Fibroblast of skin of abdomen (primary cell): ENCODE measurements at regions not wholly inside any gene's neighbourhood (a gene's known extent, or its start where the extent isn't known, plus 50 kb on each side); places are given as distances from the start of the nearest gene placed in this dataset.

Experiments used
- DNase-seq: peaks from one replicate; pipeline ENCODE4 v3.0.0-alpha.2; 2013

- DNase-seq: no peak
These were observed 262.0 kb downstream of the BMP7 start for GRCh38 chr20:57004416-57004815.

GRCh38 chr20:57004951-57005933 is 261.2 kb downstream of the BMP7 start:
- no peak for DNase-seq

GRCh38 chr20:57006411-57007170 is 259.9 kb downstream of the BMP7 start:
- DNase-seq: peak; percentile 27

- no peak for DNase-seq
These were observed 259.3 kb downstream of the BMP7 start for GRCh38 chr20:57007171-57007540.

GRCh38 chr20:57008217-57008616 is 258.2 kb downstream of the BMP7 start:
- peak; percentile 72 for DNase-seq

- DNase-seq: no peak
These were observed 257.1 kb downstream of the BMP7 start for GRCh38 chr20:57009355-57009754.

- no peak for DNase-seq
These were observed 256.7 kb downstream of the BMP7 start for GRCh38 chr20:57009775-57010174.

- DNase-seq: no peak
These were observed 253.8 kb downstream of the BMP7 start for GRCh38 chr20:57012691-57013090.

- DNase-seq: no peak
These were observed 253.2 kb downstream of the BMP7 start for GRCh38 chr20:57013217-57013616.

GRCh38 chr20:57013741-57014140 is 252.7 kb downstream of the BMP7 start:
- DNase-seq: no peak

- DNase-seq: no peak
These were observed 246.1 kb downstream of the BMP7 start for GRCh38 chr20:57020364-57020763.

GRCh38 chr20:57022306-57022705 is 244.1 kb downstream of the BMP7 start:
- no peak for DNase-seq

GRCh38 chr20:57023007-57023406 is 243.4 kb downstream of the BMP7 start:
- DNase-seq: no peak

- no peak for DNase-seq
These were observed 242.4 kb downstream of the BMP7 start for GRCh38 chr20:57023997-57024396.

GRCh38 chr20:57024849-57025248 is 241.6 kb downstream of the BMP7 start:
- no peak for DNase-seq

GRCh38 chr20:57025261-57025660 is 241.2 kb downstream of the BMP7 start:
- no peak for DNase-seq

- no peak for DNase-seq
These were observed 240.7 kb downstream of the BMP7 start for GRCh38 chr20:57025666-57026224.

- no peak for DNase-seq
These were observed 238.7 kb downstream of the BMP7 start for GRCh38 chr20:57027777-57028176.

- peak; percentile 85 for DNase-seq
These were observed 235.5 kb downstream of the BMP7 start for GRCh38 chr20:57030611-57031600.

- no peak for DNase-seq
These were observed 234.5 kb downstream of the BMP7 start for GRCh38 chr20:57031867-57032355.

- DNase-seq: no peak
These were observed 233.6 kb downstream of the BMP7 start for GRCh38 chr20:57032847-57033246.

- DNase-seq: no peak
These were observed 232.4 kb downstream of the BMP7 start for GRCh38 chr20:57034001-57034400.
